22Rv1 (cell line): ENCODE measurements at regions not wholly inside any gene's neighbourhood (a gene's known extent, or its start where the extent isn't known, plus 50 kb on each side); places are given as distances from the start of the nearest gene placed in this dataset.

Experiments
- ZFX ChIP-seq: fragments of 450-650 bp; IDR thresholded peaks from 2 replicates; pipeline ENCODE4 v1.6.1; 2017; ENCODE audit warnings: antibody characterized with exemption, borderline replicate concordance
- TF ChIP-seq, protein P1 (sequence below): fragments of 450-650 bp; IDR thresholded peaks from 2 replicates; pipeline ENCODE4 v1.5.1; 2017; ENCODE audit warnings: mild to moderate bottlenecking

DNA sequence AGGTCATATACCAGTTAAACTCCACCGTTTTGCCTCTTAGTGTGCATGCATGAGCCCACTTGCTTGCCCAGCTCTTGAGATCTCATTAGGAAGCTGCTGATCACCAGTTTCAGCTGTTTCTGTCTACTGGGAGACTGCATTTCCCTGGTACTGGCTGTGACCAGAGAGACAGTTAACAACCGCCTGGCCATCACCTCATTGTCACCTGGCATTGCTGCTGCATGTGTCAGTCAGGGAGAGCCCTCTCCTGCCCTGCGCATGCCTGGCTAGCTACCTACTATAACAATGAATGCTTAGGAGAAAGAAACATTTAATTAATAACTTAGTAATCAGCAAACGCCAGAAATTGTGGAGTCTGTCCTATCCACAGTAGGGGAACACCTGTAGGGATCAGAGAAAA, 265.8 kb upstream of the CYRIA start:
- TF ChIP-seq, protein P1, sequence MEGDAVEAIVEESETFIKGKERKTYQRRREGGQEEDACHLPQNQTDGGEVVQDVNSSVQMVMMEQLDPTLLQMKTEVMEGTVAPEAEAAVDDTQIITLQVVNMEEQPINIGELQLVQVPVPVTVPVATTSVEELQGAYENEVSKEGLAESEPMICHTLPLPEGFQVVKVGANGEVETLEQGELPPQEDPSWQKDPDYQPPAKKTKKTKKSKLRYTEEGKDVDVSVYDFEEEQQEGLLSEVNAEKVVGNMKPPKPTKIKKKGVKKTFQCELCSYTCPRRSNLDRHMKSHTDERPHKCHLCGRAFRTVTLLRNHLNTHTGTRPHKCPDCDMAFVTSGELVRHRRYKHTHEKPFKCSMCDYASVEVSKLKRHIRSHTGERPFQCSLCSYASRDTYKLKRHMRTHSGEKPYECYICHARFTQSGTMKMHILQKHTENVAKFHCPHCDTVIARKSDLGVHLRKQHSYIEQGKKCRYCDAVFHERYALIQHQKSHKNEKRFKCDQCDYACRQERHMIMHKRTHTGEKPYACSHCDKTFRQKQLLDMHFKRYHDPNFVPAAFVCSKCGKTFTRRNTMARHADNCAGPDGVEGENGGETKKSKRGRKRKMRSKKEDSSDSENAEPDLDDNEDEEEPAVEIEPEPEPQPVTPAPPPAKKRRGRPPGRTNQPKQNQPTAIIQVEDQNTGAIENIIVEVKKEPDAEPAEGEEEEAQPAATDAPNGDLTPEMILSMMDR = no peak
- no peak for TF ChIP-seq ZFX
